ENCODE measurements at regions not wholly inside any gene's neighbourhood (a gene's known extent, or its start where the extent isn't known, plus 50 kb on each side); places are given as distances from the start of the nearest gene placed in this dataset.
"Not testable (repeated sequence)": the region's sequence is repeated elsewhere in the genome, so short reads cannot be mapped to it uniquely, and the experiment has no call there.

DNA sequence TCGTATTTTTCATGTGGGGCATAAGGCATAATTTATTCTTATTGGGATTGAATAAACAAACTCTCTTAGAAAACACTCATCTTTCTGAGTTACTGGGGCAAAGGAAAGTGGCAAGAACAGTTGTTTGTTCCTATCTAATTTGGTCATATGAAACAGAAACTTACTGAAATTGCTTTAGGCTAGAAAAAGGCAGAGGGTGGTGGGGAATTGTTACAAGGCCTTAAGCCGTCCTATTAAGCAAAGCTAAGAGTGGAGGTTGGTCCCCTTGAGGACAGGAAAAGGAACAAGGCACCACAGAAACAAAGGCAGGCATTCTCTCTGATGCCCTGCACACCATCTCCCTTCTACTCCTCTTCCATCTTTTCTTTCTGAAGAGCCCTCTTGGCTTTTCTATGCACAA, 830.9 kb downstream of the EDEM1 start:
- Histone ChIP-seq H3K27ac (no peak overlapping the region), H3K27me3 (ENCODE audit: insufficient read depth, low read depth, severe bottlenecking) (no peaks in the 10 kb centered on the region), H3K9me3 (ENCODE audit: severe bottlenecking) (no peaks in the 10 kb centered on the region), H3K36me3 (no peaks in the 10 kb centered on the region), H3K4me3 (ENCODE audit: low read depth, low read length) (no peak overlapping the region)
- TF ChIP-seq, protein P1, sequence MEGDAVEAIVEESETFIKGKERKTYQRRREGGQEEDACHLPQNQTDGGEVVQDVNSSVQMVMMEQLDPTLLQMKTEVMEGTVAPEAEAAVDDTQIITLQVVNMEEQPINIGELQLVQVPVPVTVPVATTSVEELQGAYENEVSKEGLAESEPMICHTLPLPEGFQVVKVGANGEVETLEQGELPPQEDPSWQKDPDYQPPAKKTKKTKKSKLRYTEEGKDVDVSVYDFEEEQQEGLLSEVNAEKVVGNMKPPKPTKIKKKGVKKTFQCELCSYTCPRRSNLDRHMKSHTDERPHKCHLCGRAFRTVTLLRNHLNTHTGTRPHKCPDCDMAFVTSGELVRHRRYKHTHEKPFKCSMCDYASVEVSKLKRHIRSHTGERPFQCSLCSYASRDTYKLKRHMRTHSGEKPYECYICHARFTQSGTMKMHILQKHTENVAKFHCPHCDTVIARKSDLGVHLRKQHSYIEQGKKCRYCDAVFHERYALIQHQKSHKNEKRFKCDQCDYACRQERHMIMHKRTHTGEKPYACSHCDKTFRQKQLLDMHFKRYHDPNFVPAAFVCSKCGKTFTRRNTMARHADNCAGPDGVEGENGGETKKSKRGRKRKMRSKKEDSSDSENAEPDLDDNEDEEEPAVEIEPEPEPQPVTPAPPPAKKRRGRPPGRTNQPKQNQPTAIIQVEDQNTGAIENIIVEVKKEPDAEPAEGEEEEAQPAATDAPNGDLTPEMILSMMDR (IDR thresholded peaks at IDR 0.05; ENCODE audit: low read depth, low read length), result no peak
- DNase-seq, result no peak

DNA sequence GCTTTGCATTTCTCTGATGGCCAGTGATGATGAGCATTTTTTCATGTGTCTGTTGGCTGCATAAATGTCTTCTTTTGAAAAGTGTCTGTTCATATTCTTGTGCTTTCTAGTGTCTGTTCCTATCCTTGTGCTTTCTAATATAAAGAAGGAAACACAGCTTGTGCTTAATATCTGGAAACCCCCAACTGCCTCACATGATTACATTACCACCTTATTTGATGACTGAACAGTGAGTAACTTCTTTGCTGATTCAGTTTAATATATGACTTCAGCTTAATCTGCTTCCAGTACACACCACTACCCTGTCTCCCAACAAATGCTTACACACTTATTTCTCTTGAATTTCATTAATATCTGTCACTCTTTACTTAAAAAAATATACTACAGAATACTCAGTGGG, 835.1 kb downstream of the EDEM1 start:
- Histone ChIP-seq H3K36me3 (no peaks in the 10 kb centered on the region), H3K4me3 (ENCODE audit: low read depth, low read length) (no peak overlapping the region), H3K27me3 (ENCODE audit: insufficient read depth, low read depth, severe bottlenecking) (no peaks in the 10 kb centered on the region), H3K27ac (no peak overlapping the region), H3K9me3 (ENCODE audit: severe bottlenecking) (no peaks in the 10 kb centered on the region)
- TF ChIP-seq, protein P1 (IDR thresholded peaks at IDR 0.05; ENCODE audit: low read depth, low read length), result no peak
- no peak for DNase-seq

DNA sequence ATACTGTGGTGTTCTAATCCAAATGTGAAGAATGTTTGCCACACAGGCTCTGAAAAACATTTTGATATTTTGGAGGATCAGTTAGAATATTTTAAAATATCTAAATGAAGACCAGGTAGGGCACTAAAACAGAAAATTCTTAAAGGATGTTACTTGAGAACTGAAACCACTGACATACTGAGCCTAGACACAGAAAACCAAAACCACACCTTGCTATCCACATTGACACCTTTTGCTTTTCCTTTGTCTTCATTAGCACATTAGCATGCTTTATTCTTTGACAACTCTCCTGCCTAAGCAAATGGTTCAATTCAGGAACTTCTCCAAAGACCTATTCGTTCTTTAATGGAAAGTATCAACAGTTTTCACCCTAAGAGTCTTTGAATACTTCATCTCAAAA, 835.9 kb upstream of the GRM7 start:
- Histone ChIP-seq H3K9me3 (ENCODE audit: severe bottlenecking) (no peaks in the 10 kb centered on the region), H3K27me3 (ENCODE audit: insufficient read depth, low read depth, severe bottlenecking) (peaks cover 11% of the 10 kb centered on the region), H3K27ac (no peak overlapping the region), H3K4me3 (ENCODE audit: low read depth, low read length) (no peak overlapping the region), H3K36me3 (no peaks in the 10 kb centered on the region)
- DNase-seq, result no peak
- TF ChIP-seq, protein P1 (IDR thresholded peaks at IDR 0.05; ENCODE audit: low read depth, low read length), result no peak

DNA sequence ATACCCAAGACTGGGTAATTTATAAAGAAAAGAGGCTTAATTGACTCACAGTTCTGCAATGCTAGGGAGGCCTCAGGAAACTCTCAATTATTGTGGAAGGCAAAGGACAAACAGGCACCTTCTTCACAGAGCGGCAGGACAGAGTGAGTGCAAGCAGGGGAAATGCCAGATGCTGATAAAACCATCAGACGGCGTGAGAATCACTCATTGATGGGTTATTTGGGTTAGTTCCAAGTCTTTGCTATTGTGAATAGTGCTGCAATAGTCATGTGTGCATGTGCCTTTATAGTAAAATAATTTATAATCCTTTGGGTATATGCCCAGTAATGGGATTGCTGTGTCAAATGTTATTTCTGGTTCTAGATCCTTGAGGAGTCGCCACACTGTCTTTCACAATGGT, 830.3 kb upstream of the GRM7 start:
- H3K27ac ChIP-seq; H3K4me3 ChIP-seq (ENCODE audit: low read depth, low read length); H3K36me3 ChIP-seq; DNase-seq; H3K9me3 ChIP-seq (ENCODE audit: severe bottlenecking): not testable (repeated sequence)
- peaks cover 14% of the 10 kb centered on the region for H3K27me3 ChIP-seq (ENCODE audit: insufficient read depth, low read depth, severe bottlenecking)

DNA sequence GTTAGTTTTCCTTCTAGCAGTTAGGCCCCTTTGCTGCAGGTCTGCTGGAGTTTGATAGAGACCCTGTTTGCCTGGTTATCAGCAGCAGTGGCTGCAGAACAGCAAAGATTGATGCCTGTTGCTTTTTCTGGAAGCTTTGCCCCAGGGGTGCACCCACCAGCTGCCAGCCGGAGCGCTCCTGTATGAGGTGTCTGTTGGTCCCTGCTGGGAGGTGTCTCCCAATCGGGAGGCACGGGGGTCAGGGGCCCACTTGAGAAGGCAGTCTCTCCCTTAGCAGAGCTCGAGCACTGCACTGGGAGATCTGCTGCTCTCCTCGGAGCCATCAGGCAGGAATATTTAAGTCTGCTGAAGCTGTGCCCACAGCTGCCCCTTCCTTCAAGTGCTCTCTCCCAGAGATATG, 825.3 kb upstream of the GRM7 start:
- Histone ChIP-seq H3K9me3 (ENCODE audit: severe bottlenecking) (no peaks in the 10 kb centered on the region), H3K36me3 (no peaks in the 10 kb centered on the region), H3K4me3 (ENCODE audit: low read depth, low read length) (no peak overlapping the region), H3K27me3 (ENCODE audit: insufficient read depth, low read depth, severe bottlenecking) (no peaks in the 10 kb centered on the region), H3K27ac (no peak overlapping the region)
- no peak for DNase-seq
- TF ChIP-seq, protein P1 (IDR thresholded peaks at IDR 0.05; ENCODE audit: low read depth, low read length), result no peak

DNA sequence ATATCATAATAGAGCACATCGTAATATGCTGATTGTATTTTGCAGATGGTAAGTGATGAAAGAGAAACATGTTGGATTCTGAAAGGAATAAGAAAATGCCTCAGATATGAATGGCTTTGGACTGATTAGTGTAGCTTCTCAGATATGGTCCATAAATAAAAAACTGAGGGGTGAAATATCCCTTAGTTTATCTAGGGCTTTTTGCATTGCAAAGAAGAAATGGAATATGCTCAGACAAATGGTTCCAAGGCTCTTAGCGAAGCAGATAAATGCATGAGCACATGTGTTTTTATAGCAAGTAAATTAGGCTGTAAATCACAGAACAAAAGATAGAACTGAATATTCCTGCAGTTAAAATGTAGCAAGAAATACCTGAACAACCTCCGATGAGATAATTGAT, 820.9 kb upstream of the GRM7 start:
- no peaks in the 10 kb centered on the region for H3K36me3 ChIP-seq
- no peaks in the 10 kb centered on the region for H3K9me3 ChIP-seq (ENCODE audit: severe bottlenecking)
- no peak overlapping the region for H3K4me3 ChIP-seq (ENCODE audit: low read depth, low read length)
- H3K27me3 ChIP-seq (ENCODE audit: insufficient read depth, low read depth, severe bottlenecking), result peaks cover 10% of the 10 kb centered on the region
- no peak overlapping the region for H3K27ac ChIP-seq
- TF ChIP-seq, protein P1 (IDR thresholded peaks at IDR 0.05; ENCODE audit: low read depth, low read length), result no peak
- no peak for DNase-seq

All from WERI-Rb-1 (cell line).